Cardiac muscle cell (in vitro differentiated cells and primary cell): ENCODE measurements at regions not wholly inside any gene's neighbourhood (a gene's known extent, or its start where the extent isn't known, plus 50 kb on each side); places are given as distances from the start of the nearest gene placed in this dataset.

Source experiments
- DNase-seq, 2 donors: peaks; one replicate each; pipeline versions ENCODE4 v3.0.0 to v3.0.0-alpha.2; 2010 to 2017; ENCODE audit warnings: low read depth in 1 of 2, low spot score in 1 of 2
- H3K27ac ChIP-seq: fragments of 200-600 bp; sonication (generic); 2 replicates; pipeline ENCODE4 v1.5.1; 2016
- H3K27me3 ChIP-seq: fragments of 200-600 bp; sonication (generic); 2 replicates; pipeline ENCODE4 v1.6.0; 2016; ENCODE audit warnings: control low read depth
- H3K36me3 ChIP-seq: fragments of 200-600 bp; sonication (generic); 2 replicates; pipeline ENCODE4 v1.5.1; 2016; ENCODE audit warnings: control low read depth
- H3K4me1 ChIP-seq: fragments of 200-600 bp; sonication (generic); 2 replicates; pipeline ENCODE4 v1.8.1; 2017; ENCODE audit warnings: low read depth, mild to moderate bottlenecking, mixed run types
- H3K4me3 ChIP-seq: fragments of 200-600 bp; sonication (generic); 2 replicates; pipeline ENCODE4 v1.5.1; 2016; ENCODE audit warnings: mild to moderate bottlenecking
- H3K9me3 ChIP-seq: fragments of 200-600 bp; sonication (generic); 2 replicates; pipeline ENCODE4 v1.5.1; 2017; ENCODE audit warnings: low read depth, mild to moderate bottlenecking, control low read depth
- CTCF ChIP-seq: IDR thresholded peaks from 2 replicates; pipeline ENCODE4 v1.5.1; 2012; ENCODE audit warnings: low read depth, mild to moderate bottlenecking, low read length

DNA sequence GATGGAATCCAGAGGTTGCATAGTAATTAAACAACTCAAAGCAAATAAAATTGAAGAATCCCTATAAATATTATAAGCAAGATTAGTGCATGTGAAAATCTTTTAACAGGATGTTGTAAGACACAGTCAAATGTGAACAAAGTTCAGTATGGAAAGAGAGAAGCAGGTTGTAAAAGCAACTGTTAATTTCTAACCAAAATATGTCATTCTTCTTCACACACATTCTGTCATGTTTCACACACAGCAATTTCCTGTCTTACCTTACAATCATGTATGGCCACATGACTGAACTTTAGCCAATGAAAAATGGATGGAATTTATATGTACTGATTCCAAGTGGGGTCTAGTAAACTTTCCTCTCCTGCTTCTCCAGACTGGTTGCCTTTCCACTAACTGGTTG, 527.7 kb upstream of the TMPRSS15 start:
- no peaks in the 10 kb centered on the region for H3K36me3 ChIP-seq
- no peak for TF ChIP-seq CTCF
- no peaks in the 10 kb centered on the region for H3K27me3 ChIP-seq
- H3K4me3 ChIP-seq: no peak overlapping the region
- no peak for DNase-seq
- H3K9me3 ChIP-seq: no peaks in the 10 kb centered on the region
- H3K27ac ChIP-seq: no peak overlapping the region
- no peaks in the 10 kb centered on the region for H3K4me1 ChIP-seq

GRCh38 chr21:18937337-18937736, 533.8 kb upstream of the TMPRSS15 start:
- TF ChIP-seq CTCF: no peak
- Histone ChIP-seq H3K36me3 (no peaks in the 10 kb centered on the region), H3K4me1 (no peaks in the 10 kb centered on the region), H3K4me3 (no peak overlapping the region), H3K9me3 (no peaks in the 10 kb centered on the region), H3K27ac (no peak overlapping the region), H3K27me3 (no peaks in the 10 kb centered on the region)
- DNase-seq: no peak

- H3K4me3 ChIP-seq: no peak overlapping the region
- no peak for TF ChIP-seq CTCF
- no peaks in the 10 kb centered on the region for H3K4me1 ChIP-seq
- no peaks in the 10 kb centered on the region for H3K27me3 ChIP-seq
- DNase-seq: no peak
- no peak overlapping the region for H3K27ac ChIP-seq
- no peaks in the 10 kb centered on the region for H3K9me3 ChIP-seq
- no peaks in the 10 kb centered on the region for H3K36me3 ChIP-seq
Measured at GRCh38 chr21:18940791-18941190, 537.2 kb upstream of the TMPRSS15 start.

GRCh38 chr21:18950045-18950740, 546.6 kb upstream of the TMPRSS15 start:
- no peak for TF ChIP-seq CTCF
- Histone ChIP-seq H3K4me3 (no peak overlapping the region), H3K27ac (no peak overlapping the region), H3K27me3 (no peaks in the 10 kb centered on the region), H3K9me3 (no peaks in the 10 kb centered on the region), H3K4me1 (peaks cover 5% of the 10 kb centered on the region), H3K36me3 (no peaks in the 10 kb centered on the region)
- DNase-seq: no peak

GRCh38 chr21:18951271-18952038, 547.9 kb upstream of the TMPRSS15 start:
- Histone ChIP-seq H3K27ac (no peak overlapping the region), H3K27me3 (no peaks in the 10 kb centered on the region), H3K9me3 (no peaks in the 10 kb centered on the region), H3K36me3 (no peaks in the 10 kb centered on the region), H3K4me3 (no peak overlapping the region), H3K4me1 (peaks cover 5% of the 10 kb centered on the region)
- peak in 1 of 2 donors; percentile 82 for DNase-seq
- no peak for TF ChIP-seq CTCF
